ENCODE measurements at regions not wholly inside any gene's neighbourhood (a gene's known extent, or its start where the extent isn't known, plus 50 kb on each side); places are given as distances from the start of the nearest gene placed in this dataset.
"Not testable (repeated sequence)": the region's sequence is repeated elsewhere in the genome, so short reads cannot be mapped to it uniquely, and the experiment has no call there.

DNA sequence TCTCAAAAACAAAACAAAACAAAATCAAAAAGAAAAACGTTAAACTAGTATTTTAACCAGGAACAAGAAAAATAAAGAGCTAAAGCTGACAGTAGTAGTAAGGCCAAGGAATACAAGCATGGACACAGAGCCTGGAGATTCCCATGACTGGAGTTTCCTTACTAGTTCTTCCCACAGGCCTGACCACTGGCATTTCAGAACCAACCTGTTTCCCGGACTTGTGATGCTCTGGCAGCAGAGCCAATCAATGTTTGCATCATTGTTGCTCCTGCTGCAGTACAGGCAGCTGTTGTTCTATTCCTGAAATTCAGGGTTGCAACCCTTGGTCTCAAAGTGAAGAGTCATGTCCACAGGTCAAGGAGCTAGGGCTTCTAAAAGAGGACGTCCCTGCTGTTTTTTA, 111.3 kb upstream of the WARS2 start:
- H3K27me3 ChIP-seq (ENCODE audit: control insufficient read depth, insufficient read depth, low read length) = no peaks in the 10 kb centered on the region
- no peak overlapping the region for H3K4me3 ChIP-seq (ENCODE audit: low read depth, low read length)
- H3K9ac ChIP-seq (ENCODE audit: low read length) = no peak overlapping the region
- H3K27ac ChIP-seq (ENCODE audit: low read depth, low read length) = no peak overlapping the region
- no peaks in the 10 kb centered on the region for H3K36me3 ChIP-seq (ENCODE audit: control insufficient read depth, insufficient read depth, low read length)
- H3K4me1 ChIP-seq (ENCODE audit: control insufficient read depth, insufficient read depth, low read length) = no peaks in the 10 kb centered on the region
- no peaks in the 10 kb centered on the region for H3K9me3 ChIP-seq (ENCODE audit: control insufficient read depth, insufficient read depth, low read depth, low read length)

DNA sequence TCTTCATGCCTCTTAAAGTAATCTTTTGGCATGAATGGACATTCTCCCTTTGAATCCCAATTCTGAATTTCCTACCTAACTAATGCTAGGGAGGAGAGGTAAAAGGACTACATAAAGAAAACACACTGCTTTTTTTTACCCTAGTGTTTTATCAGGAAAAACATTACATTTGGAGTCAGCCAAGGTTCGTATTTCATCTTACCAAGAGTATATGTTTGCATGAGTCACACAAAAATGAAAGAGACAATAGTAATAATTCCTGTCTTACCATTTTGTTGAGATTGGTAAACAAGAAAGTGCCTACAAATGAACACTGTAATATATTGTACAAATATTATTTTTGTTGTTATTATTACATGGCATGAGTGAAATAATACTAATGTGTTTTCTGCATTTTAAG, 112.9 kb upstream of the WARS2 start:
- Histone ChIP-seq H3K4me1 (ENCODE audit: control insufficient read depth, insufficient read depth, low read length) (no peaks in the 10 kb centered on the region), H3K27ac (ENCODE audit: low read depth, low read length) (no peak overlapping the region), H3K9ac (ENCODE audit: low read length) (no peak overlapping the region), H3K9me3 (ENCODE audit: control insufficient read depth, insufficient read depth, low read depth, low read length) (no peaks in the 10 kb centered on the region), H3K36me3 (ENCODE audit: control insufficient read depth, insufficient read depth, low read length) (no peaks in the 10 kb centered on the region), H3K27me3 (ENCODE audit: control insufficient read depth, insufficient read depth, low read length) (no peaks in the 10 kb centered on the region), H3K4me3 (ENCODE audit: low read depth, low read length) (no peak overlapping the region)

DNA sequence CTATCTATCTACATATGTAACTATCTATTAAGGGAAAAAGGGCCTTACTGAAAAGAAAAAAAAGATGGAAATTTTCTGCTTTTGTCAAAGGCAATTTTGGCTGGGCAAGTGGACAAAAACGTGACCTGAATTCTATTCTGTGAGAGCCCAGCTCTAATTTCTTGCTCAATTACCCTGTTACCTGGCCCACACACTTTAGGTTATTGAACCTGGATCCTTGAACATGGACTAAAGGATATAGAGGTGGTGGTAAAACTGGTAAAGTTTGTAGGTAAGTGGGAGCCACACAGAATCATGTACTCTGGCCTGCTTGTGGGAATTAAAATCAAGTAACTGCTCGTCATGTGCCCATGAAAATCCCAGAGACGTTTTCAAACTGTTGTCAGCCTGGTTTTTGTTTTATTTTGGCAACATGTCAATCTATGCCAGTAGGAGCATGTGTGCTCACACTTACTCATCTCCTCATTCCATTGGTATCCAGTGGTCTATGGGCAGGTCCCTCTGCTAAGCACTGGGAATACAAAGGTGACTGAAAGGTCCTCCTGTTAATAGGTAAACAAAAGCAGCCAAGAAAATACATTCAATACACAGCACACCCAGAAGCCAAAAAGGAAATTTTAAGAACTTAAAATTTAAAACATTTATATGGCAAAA, 113.7 kb upstream of the WARS2 start:
- H3K27me3 ChIP-seq (ENCODE audit: control insufficient read depth, insufficient read depth, low read length) = no peaks in the 10 kb centered on the region
- no peaks in the 10 kb centered on the region for H3K9me3 ChIP-seq (ENCODE audit: control insufficient read depth, insufficient read depth, low read depth, low read length)
- no peak overlapping the region for H3K4me3 ChIP-seq (ENCODE audit: low read depth, low read length)
- H3K27ac ChIP-seq (ENCODE audit: low read depth, low read length) = no peak overlapping the region
- no peak overlapping the region for H3K9ac ChIP-seq (ENCODE audit: low read length)
- no peaks in the 10 kb centered on the region for H3K36me3 ChIP-seq (ENCODE audit: control insufficient read depth, insufficient read depth, low read length)
- no peaks in the 10 kb centered on the region for H3K4me1 ChIP-seq (ENCODE audit: control insufficient read depth, insufficient read depth, low read length)

DNA sequence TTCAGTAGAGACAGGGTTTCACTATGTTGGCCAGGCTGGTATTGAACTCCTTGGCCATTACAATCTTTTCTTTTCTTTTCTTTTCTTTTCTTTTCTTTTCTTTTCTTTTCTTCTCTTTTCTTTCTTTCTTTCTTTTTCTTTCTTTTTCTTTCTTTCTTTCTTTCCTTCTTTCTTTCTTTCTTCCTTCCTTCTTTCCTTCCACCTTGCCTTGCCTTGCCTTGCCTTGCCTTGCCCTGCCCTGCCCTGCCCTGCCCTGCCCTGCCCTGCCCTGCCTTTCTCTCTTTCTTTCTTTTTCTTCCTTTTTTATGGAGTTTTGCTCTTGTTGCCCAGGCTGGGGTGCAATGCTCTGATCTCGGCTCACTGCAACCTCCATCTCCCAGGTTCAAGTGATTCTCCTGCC, 112.5 kb upstream of the HAO2 start:
- not testable (repeated sequence) for H3K27ac ChIP-seq (ENCODE audit: low read depth, low read length); H3K27me3 ChIP-seq (ENCODE audit: control insufficient read depth, insufficient read depth, low read length); H3K4me3 ChIP-seq (ENCODE audit: low read depth, low read length); H3K4me1 ChIP-seq (ENCODE audit: control insufficient read depth, insufficient read depth, low read length); H3K36me3 ChIP-seq (ENCODE audit: control insufficient read depth, insufficient read depth, low read length); H3K9me3 ChIP-seq (ENCODE audit: control insufficient read depth, insufficient read depth, low read depth, low read length); H3K9ac ChIP-seq (ENCODE audit: low read length)

DNA sequence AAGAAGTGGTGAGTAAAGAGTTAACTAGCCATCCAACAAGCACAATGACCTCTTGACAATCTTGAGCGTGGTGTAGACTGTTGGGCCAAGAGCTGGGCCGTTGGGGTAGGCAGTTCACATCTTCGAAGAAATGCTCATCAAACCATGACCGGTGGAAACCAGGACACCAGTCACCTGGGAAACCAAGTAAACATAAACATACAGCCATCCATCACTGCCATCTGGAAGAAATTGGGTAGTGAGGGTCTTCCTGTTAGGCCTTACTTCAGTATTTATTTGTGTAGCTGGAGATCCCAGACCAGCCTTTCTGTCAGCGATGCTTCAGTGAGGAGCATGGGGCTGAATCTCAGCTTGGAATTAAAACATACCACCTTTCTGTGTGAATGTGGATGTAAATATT, 108.1 kb upstream of the HAO2 start:
- no peak overlapping the region for H3K27ac ChIP-seq (ENCODE audit: low read depth, low read length)
- no peaks in the 10 kb centered on the region for H3K4me1 ChIP-seq (ENCODE audit: control insufficient read depth, insufficient read depth, low read length)
- no peaks in the 10 kb centered on the region for H3K9me3 ChIP-seq (ENCODE audit: control insufficient read depth, insufficient read depth, low read depth, low read length)
- H3K27me3 ChIP-seq (ENCODE audit: control insufficient read depth, insufficient read depth, low read length) = no peaks in the 10 kb centered on the region
- no peaks in the 10 kb centered on the region for H3K36me3 ChIP-seq (ENCODE audit: control insufficient read depth, insufficient read depth, low read length)
- H3K4me3 ChIP-seq (ENCODE audit: low read depth, low read length) = no peak overlapping the region
- no peak overlapping the region for H3K9ac ChIP-seq (ENCODE audit: low read length)

DNA sequence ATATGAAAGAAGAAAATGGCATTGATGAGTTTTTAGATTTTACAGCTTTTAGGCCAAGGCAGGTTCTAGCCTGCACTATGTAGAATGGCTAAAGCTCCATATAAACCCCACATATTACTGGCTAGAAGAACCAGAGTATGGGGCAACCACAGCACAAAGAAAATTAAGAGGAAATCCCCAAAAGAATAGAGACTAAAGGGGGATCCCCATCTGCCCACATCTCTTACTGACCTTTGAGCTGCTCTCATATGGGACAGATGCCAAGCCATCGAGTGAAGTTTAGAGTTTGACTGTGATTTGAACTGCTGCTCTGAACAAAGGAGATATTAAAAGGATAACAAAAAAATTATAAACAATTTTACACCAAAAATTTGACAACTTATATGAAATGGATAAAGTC, 102.2 kb upstream of the HAO2 start:
- Histone ChIP-seq H3K9me3 (ENCODE audit: control insufficient read depth, insufficient read depth, low read depth, low read length) (no peaks in the 10 kb centered on the region), H3K27ac (ENCODE audit: low read depth, low read length) (no peak overlapping the region), H3K4me3 (ENCODE audit: low read depth, low read length) (no peak overlapping the region), H3K27me3 (ENCODE audit: control insufficient read depth, insufficient read depth, low read length) (no peaks in the 10 kb centered on the region), H3K36me3 (ENCODE audit: control insufficient read depth, insufficient read depth, low read length) (no peaks in the 10 kb centered on the region), H3K9ac (ENCODE audit: low read length) (no peak overlapping the region), H3K4me1 (ENCODE audit: control insufficient read depth, insufficient read depth, low read length) (no peaks in the 10 kb centered on the region)

DNA sequence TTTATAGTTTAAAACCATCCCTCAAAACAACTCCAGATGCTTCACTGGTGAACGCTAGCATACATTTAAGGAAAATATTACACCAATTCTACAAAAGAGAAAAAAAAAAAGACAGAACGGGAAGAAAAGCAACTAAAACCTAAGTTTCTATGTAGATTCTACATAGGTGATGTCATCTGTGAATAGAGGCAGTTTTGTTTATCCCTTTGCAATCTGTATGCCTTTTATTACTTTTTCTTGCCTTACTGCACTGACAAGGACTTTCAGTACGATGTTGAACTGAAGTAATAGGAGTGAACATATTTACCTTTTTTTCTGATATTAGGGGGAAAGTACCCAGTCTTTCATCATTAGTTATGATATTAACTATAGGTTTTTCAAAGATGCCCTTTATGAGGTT, 101.7 kb upstream of the HAO2 start:
- H3K9me3 ChIP-seq (ENCODE audit: control insufficient read depth, insufficient read depth, low read depth, low read length) = no peaks in the 10 kb centered on the region
- H3K27me3 ChIP-seq (ENCODE audit: control insufficient read depth, insufficient read depth, low read length) = no peaks in the 10 kb centered on the region
- H3K9ac ChIP-seq (ENCODE audit: low read length) = no peak overlapping the region
- no peaks in the 10 kb centered on the region for H3K36me3 ChIP-seq (ENCODE audit: control insufficient read depth, insufficient read depth, low read length)
- H3K4me3 ChIP-seq (ENCODE audit: low read depth, low read length) = no peak overlapping the region
- no peak overlapping the region for H3K27ac ChIP-seq (ENCODE audit: low read depth, low read length)
- no peaks in the 10 kb centered on the region for H3K4me1 ChIP-seq (ENCODE audit: control insufficient read depth, insufficient read depth, low read length)

DNA sequence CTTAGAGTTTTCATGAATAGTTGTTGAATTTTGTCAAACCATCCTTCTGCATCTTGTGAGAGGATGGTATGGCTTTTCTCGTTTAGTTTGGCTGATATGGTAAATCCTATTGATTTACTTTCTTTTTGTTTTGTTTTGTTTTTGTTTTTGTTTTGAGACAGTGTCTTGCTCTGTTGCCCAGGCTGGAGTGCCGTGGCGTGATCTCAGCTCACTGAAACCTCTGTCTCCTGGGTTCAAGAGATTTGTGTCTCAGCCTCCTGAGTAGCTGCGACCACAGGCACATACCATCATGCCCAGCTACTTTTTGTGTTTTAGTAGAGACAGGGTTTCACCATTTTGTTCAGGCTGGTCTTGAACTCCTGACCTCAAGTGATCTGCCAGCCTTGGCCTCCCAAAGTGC, 101.3 kb upstream of the HAO2 start:
- not testable (repeated sequence) for H3K9ac ChIP-seq (ENCODE audit: low read length); H3K4me1 ChIP-seq (ENCODE audit: control insufficient read depth, insufficient read depth, low read length); H3K9me3 ChIP-seq (ENCODE audit: control insufficient read depth, insufficient read depth, low read depth, low read length); H3K27ac ChIP-seq (ENCODE audit: low read depth, low read length); H3K4me3 ChIP-seq (ENCODE audit: low read depth, low read length); H3K27me3 ChIP-seq (ENCODE audit: control insufficient read depth, insufficient read depth, low read length); H3K36me3 ChIP-seq (ENCODE audit: control insufficient read depth, insufficient read depth, low read length)

DNA sequence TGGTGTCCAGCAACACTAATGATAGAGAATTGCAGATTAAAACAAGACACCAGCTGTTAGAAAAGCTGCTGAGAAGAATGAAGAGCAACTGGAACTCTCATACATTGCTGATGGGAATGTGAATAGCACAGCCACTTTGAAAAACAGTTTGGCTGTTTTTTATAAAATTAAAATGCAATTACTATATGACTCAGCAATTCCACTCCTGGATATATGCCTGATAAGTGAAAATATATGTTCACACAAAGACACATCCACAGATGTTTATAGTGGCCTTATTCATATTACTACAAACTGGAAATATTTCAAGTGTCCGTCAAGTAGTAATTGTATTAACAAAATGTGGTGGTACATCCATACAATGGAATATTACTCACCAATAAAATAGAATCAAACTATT, 99.7 kb upstream of the HAO2 start:
- H3K9ac ChIP-seq (ENCODE audit: low read length) = no peak overlapping the region
- H3K4me3 ChIP-seq (ENCODE audit: low read depth, low read length) = no peak overlapping the region
- no peaks in the 10 kb centered on the region for H3K4me1 ChIP-seq (ENCODE audit: control insufficient read depth, insufficient read depth, low read length)
- H3K9me3 ChIP-seq (ENCODE audit: control insufficient read depth, insufficient read depth, low read depth, low read length) = no peaks in the 10 kb centered on the region
- no peaks in the 10 kb centered on the region for H3K27me3 ChIP-seq (ENCODE audit: control insufficient read depth, insufficient read depth, low read length)
- no peak overlapping the region for H3K27ac ChIP-seq (ENCODE audit: low read depth, low read length)
- H3K36me3 ChIP-seq (ENCODE audit: control insufficient read depth, insufficient read depth, low read length) = no peaks in the 10 kb centered on the region

DNA sequence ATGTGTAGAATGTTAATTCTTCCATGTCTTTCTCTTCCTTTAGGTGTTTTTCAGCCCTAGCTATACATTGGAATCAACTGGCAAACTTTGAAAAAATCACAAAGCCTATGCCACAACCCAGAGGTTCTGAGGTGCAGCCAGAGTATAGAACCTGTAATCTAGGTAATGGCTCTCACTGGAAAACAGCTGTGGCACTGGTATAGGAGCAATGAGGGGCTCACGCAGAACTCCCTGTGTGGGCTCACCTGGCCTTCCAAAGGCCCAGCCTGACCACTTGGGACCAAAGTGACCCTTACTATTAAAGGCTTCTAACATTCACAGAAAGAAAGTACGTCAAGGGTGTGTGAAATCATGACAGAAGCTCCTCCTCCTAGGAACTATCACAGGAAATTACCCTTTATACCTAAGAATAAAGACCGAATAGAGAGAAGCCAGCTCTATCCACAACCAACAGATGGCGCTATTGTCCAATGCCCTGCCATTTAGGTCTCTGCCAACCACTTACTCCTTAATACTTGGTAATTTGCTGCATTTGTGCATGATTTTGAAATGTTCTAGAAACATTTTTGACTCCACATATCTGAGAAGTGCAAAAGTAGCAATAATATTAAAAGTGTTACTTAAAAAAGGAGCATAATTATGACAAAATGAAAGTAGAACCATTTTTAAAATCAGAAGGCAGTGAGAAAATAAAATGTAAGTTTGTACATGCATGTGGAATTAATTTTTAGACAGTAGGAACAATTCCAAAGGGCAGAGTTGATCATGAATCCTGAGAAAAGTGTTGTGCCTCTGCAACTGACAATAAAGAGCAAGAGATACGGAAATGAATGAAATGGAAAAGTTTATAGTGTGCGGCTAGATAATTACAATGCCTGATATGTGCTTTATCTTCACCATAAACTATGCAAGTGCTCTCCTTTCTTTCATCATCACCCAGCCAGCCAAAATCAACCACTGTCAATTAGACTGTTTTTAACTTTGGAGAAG, 93.1 kb upstream of the HAO2 start:
- Histone ChIP-seq H3K9ac (ENCODE audit: low read length) (no peak overlapping the region), H3K36me3 (ENCODE audit: control insufficient read depth, insufficient read depth, low read length) (no peaks in the 10 kb centered on the region), H3K4me3 (ENCODE audit: low read depth, low read length) (no peak overlapping the region), H3K27me3 (ENCODE audit: control insufficient read depth, insufficient read depth, low read length) (no peaks in the 10 kb centered on the region), H3K27ac (ENCODE audit: low read depth, low read length) (no peak overlapping the region), H3K9me3 (ENCODE audit: control insufficient read depth, insufficient read depth, low read depth, low read length) (no peaks in the 10 kb centered on the region), H3K4me1 (ENCODE audit: control insufficient read depth, insufficient read depth, low read length) (peaks cover 4% of the 10 kb centered on the region; the same call in 1 of the 2 replicates)

DNA sequence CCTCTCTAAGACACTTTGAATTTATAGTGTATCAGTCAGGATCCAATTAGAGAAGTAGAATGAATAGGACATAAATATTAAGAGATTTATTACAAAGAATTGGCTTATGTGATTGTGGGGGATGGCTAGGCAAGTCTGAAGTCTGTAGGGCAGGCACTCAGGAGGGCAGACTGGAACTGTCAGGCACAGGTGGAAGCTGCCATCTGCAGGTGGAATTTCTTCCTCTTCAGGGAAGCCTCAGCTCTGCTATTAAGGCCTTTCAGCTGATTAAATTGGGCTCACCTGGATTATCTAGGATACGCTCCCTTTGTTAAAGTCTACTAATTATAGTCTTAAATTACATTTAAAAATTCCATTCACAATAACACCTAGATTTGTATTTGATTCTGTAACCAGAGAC, 92.0 kb upstream of the HAO2 start:
- no peaks in the 10 kb centered on the region for H3K36me3 ChIP-seq (ENCODE audit: control insufficient read depth, insufficient read depth, low read length)
- H3K4me3 ChIP-seq (ENCODE audit: low read depth, low read length) = no peak overlapping the region
- H3K9me3 ChIP-seq (ENCODE audit: control insufficient read depth, insufficient read depth, low read depth, low read length) = no peaks in the 10 kb centered on the region
- no peak overlapping the region for H3K9ac ChIP-seq (ENCODE audit: low read length)
- H3K27me3 ChIP-seq (ENCODE audit: control insufficient read depth, insufficient read depth, low read length) = no peaks in the 10 kb centered on the region
- H3K4me1 ChIP-seq (ENCODE audit: control insufficient read depth, insufficient read depth, low read length) = peaks cover 4% of the 10 kb centered on the region; the same call in 1 of the 2 replicates
- H3K27ac ChIP-seq (ENCODE audit: low read depth, low read length) = no peak overlapping the region

Data from HUES6 (cell line).